Mesendoderm (in vitro differentiated cells): ENCODE measurements at regions not wholly inside any gene's neighbourhood (a gene's known extent, or its start where the extent isn't known, plus 50 kb on each side); places are given as distances from the start of the nearest gene placed in this dataset.

Experiments
- DNase-seq: peaks from one replicate; pipeline ENCODE4 v3.0.0; 2013
- H2AK5ac ChIP-seq: 2 replicates; pipeline ENCODE4 v1.6.1; 2013; ENCODE audit warnings: low read length, inconsistent platforms
- H2BK120ac ChIP-seq: 2 replicates; pipeline ENCODE4 v1.6.1; 2013; ENCODE audit warnings: low read depth, mild to moderate bottlenecking, low read length, moderate library complexity, mixed read lengths
- H2BK15ac ChIP-seq: replicated peaks from 2 replicates; pipeline ENCODE4 v1.6.1; 2013; ENCODE audit warnings: low read depth, mild to moderate bottlenecking, moderate library complexity
- H2BK5ac ChIP-seq: 2 replicates; pipeline ENCODE4 v1.6.1; 2013; ENCODE audit warnings: low read length, inconsistent platforms
- H3K18ac ChIP-seq: 2 replicates; pipeline ENCODE4 v1.6.1; 2013; ENCODE audit warnings: mild to moderate bottlenecking, low read length, mixed read lengths
- H3K23ac ChIP-seq: one replicate; pipeline ENCODE4 v1.6.1; 2013; ENCODE audit warnings: low read length
- H3K27ac ChIP-seq: 2 replicates; pipeline ENCODE4 v1.5.1; 2013; ENCODE audit warnings: low read depth, mild to moderate bottlenecking, inconsistent platforms, low read length, moderate library complexity
- H3K27me3 ChIP-seq: 2 replicates; pipeline ENCODE4 v1.6.1; 2013; ENCODE audit warnings: low read length, control low read depth, mild to moderate bottlenecking, inconsistent platforms; ENCODE audit not compliant: insufficient read depth, poor library complexity
- H3K36me3 ChIP-seq: 2 replicates; pipeline ENCODE4 v1.6.1; 2013; ENCODE audit warnings: low read length, inconsistent platforms; ENCODE audit not compliant: control insufficient read depth, insufficient read depth
- H3K4ac ChIP-seq: one replicate; pipeline ENCODE4 v1.6.1; 2013; ENCODE audit warnings: low read depth, mild to moderate bottlenecking, low read length, moderate library complexity
- H3K4me1 ChIP-seq: 2 replicates; pipeline ENCODE4 v1.6.1; 2013; ENCODE audit warnings: low read depth, low read length, inconsistent platforms; ENCODE audit not compliant: control insufficient read depth
- H3K4me2 ChIP-seq: 2 replicates; pipeline ENCODE4 v1.6.1; 2013; ENCODE audit warnings: low read length
- H3K4me3 ChIP-seq: 2 replicates; pipeline ENCODE4 v1.5.1; 2013; ENCODE audit warnings: mild to moderate bottlenecking, low read length
- H3K56ac ChIP-seq: one replicate; pipeline ENCODE4 v1.6.1; 2013; ENCODE audit warnings: low read length
- H3K79me1 ChIP-seq: 2 replicates; pipeline ENCODE4 v1.6.1; 2013; ENCODE audit warnings: low read length, inconsistent platforms
- H3K79me2 ChIP-seq: 2 replicates; pipeline ENCODE4 v1.6.1; 2013; ENCODE audit warnings: mild to moderate bottlenecking, low read length; ENCODE audit not compliant: control insufficient read depth, insufficient read depth
- H3K9ac ChIP-seq: 2 replicates; pipeline ENCODE4 v1.6.1; 2013; ENCODE audit warnings: low read length, inconsistent platforms
- H4K5ac ChIP-seq: one replicate; pipeline ENCODE4 v1.6.1; 2013; ENCODE audit warnings: low read length
- H4K8ac ChIP-seq: one replicate; pipeline ENCODE4 v1.6.1; 2013; ENCODE audit warnings: low read depth, mild to moderate bottlenecking, control low read depth, low read length, moderate library complexity
- WGBS: extraction: QIAGEN DNeasy Blood & Tissue Kit; methylation state at CpG from one replicate; pipeline ENCODE4 v1.1.7; 2013; ENCODE audit warnings: low lambda C conversion rate, missing lambda C conversion rate; ENCODE audit not compliant: insufficient coverage; ENCODE audit errors: extremely low coverage; 5-methylcytosine and 5-hydroxymethylcytosine counted together

DNA sequence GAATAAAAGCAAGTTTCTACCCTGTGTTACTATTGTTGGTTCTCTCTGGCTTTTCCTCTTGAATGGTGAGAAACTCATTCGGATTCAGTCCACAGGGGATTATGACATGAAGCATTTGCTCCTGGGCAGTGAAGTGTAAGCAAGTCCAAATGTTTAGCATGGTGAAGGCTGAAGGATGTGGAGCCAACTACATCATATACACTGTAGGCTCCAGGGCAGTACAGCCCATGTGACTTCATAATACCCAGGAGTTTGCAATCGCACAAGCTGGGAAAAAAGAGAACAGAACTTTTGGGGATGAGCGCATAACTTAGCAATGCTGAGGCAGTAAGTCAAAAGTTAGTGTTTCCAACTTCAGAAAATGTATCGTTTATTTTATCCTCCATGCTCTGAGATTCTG lies 695.7 kb upstream of the POU3F3 start:
- no peak overlapping the region for H2AK5ac ChIP-seq
- no peaks in the 10 kb centered on the region for H3K4me1 ChIP-seq
- H4K5ac ChIP-seq, result no peak overlapping the region
- H3K9ac ChIP-seq, result no peak overlapping the region
- no peak overlapping the region for H2BK5ac ChIP-seq
- H3K4me3 ChIP-seq, result no peak overlapping the region
- DNase-seq, result no peak
- no peak overlapping the region for H3K23ac ChIP-seq
- WGBS, result no CpG with 5 or more reads among the region's 4 CpGs
- no peaks in the 10 kb centered on the region for H3K27me3 ChIP-seq
- no peak overlapping the region for H2BK15ac ChIP-seq
- H3K56ac ChIP-seq, result no peak overlapping the region
- H2BK120ac ChIP-seq, result no peak overlapping the region
- H3K4ac ChIP-seq, result no peak overlapping the region
- no peak overlapping the region for H3K27ac ChIP-seq
- no peaks in the 10 kb centered on the region for H3K36me3 ChIP-seq
- H3K18ac ChIP-seq, result no peak overlapping the region
- no peaks in the 10 kb centered on the region for H3K79me1 ChIP-seq
- H4K8ac ChIP-seq, result no peak overlapping the region
- H3K4me2 ChIP-seq, result no peak overlapping the region
- no peaks in the 10 kb centered on the region for H3K79me2 ChIP-seq

- H3K4me3 ChIP-seq, result no peak overlapping the region
- H3K79me2 ChIP-seq, result no peaks in the 10 kb centered on the region
- no peak overlapping the region for H3K4ac ChIP-seq
- no peak overlapping the region for H3K18ac ChIP-seq
- no peaks in the 10 kb centered on the region for H3K4me1 ChIP-seq
- no peak for DNase-seq
- no peak overlapping the region for H2AK5ac ChIP-seq
- H3K4me2 ChIP-seq, result no peak overlapping the region
- H2BK120ac ChIP-seq, result no peak overlapping the region
- H3K36me3 ChIP-seq, result no peaks in the 10 kb centered on the region
- H2BK15ac ChIP-seq, result no peak overlapping the region
- no peak overlapping the region for H4K5ac ChIP-seq
- no peak overlapping the region for H2BK5ac ChIP-seq
- H3K27me3 ChIP-seq, result no peaks in the 10 kb centered on the region
- WGBS, result no CpG with 5 or more reads among the region's 2 CpGs
- no peak overlapping the region for H3K27ac ChIP-seq
- no peak overlapping the region for H4K8ac ChIP-seq
- no peak overlapping the region for H3K23ac ChIP-seq
- no peak overlapping the region for H3K9ac ChIP-seq
- no peak overlapping the region for H3K56ac ChIP-seq
- H3K79me1 ChIP-seq, result no peaks in the 10 kb centered on the region
Measured at GRCh38 chr2:104163611-104164130, 690.2 kb upstream of the POU3F3 start.

DNA sequence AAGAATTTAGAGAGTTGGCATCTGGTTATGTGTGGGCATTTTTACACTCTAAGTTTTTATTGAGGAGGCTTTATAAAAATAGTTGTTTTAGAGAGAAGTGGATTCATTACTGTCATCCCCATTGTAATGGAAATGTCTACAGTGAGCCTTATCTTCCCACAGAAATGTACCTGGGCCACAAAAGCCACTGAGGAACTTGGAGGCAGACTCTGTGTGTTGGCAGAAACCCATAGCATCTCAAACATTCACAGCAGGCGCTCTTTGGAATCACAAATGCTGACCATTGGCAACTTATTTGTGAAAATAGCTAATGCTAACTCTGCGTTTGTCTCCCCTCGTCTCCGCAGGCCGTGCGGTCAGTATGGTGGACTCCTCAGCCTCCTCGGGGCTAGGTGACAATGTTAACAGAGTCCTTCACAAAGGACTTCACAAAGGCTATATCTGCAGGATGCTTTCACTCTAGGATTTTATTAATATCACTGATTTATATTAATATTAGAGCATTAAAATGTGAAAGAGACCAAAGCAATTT lies 689.1 kb upstream of the POU3F3 start:
- Histone ChIP-seq H3K56ac (no peak overlapping the region), H2BK5ac (no peak overlapping the region), H3K4me1 (no peaks in the 10 kb centered on the region), H3K27ac (no peak overlapping the region), H3K4ac (no peak overlapping the region), H3K79me2 (no peaks in the 10 kb centered on the region), H3K23ac (no peak overlapping the region), H2AK5ac (no peak overlapping the region), H3K9ac (no peak overlapping the region), H3K4me3 (no peak overlapping the region), H4K8ac (no peak overlapping the region), H3K36me3 (no peaks in the 10 kb centered on the region), H3K27me3 (no peaks in the 10 kb centered on the region), H3K79me1 (no peaks in the 10 kb centered on the region), H4K5ac (no peak overlapping the region), H3K4me2 (no peak overlapping the region), H3K18ac (no peak overlapping the region), H2BK120ac (no peak overlapping the region), H2BK15ac (no peak overlapping the region)
- no CpG with 5 or more reads among the region's 7 CpGs for WGBS
- no peak for DNase-seq

DNA sequence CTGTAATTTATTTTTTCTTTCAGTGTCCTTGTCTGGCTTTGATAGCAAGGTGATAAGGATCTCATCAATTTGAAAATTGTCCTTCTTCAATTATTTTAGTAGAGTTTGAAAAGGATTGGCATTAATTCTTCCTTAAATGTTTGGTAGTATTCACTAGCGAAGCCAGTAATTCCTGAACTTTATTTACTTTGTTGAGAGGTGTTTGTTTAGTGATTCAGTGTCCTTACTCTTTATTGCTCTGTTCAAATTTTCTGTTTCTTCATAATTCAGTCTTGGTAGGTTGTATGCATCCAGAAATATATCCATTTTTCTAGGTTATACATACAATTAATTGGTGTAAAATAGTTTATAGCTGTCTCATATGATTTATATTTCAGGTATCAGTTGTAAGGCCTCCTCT lies 676.7 kb upstream of the POU3F3 start:
- Histone ChIP-seq H3K27ac (no peak overlapping the region), H2BK5ac (no peak overlapping the region), H4K5ac (no peak overlapping the region), H3K56ac (no peak overlapping the region), H2AK5ac (no peak overlapping the region), H3K36me3 (no peaks in the 10 kb centered on the region), H3K27me3 (no peaks in the 10 kb centered on the region), H2BK120ac (no peak overlapping the region), H3K4ac (no peak overlapping the region), H3K4me2 (no peak overlapping the region), H3K18ac (no peak overlapping the region), H3K79me2 (no peaks in the 10 kb centered on the region), H3K9ac (no peak overlapping the region), H2BK15ac (no peak overlapping the region), H3K4me1 (no peaks in the 10 kb centered on the region), H3K4me3 (no peak overlapping the region), H3K23ac (no peak overlapping the region), H4K8ac (no peak overlapping the region), H3K79me1 (no peaks in the 10 kb centered on the region)
- WGBS, result no CpG with 5 or more reads among the region's 1 CpG
- no peak for DNase-seq

DNA sequence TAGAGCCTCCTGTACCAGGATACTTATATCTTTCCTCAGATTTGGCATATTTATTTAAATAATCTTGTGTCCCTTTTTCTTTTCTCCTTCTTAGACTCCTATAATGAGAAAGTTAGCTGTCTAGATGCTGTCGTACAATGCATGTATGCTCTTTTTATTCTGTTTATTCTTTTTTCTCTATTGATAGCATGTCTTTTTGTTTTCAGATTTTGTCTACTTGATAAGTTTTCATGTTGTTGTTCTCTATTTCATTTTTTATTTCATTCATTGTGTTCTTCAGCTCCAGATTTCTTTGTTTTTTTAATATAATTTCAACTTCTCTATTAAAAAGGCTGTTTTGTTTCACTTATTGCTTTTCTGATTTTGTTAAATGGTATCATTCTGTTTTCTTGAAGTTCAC lies 674.3 kb upstream of the POU3F3 start:
- Histone ChIP-seq H3K56ac (no peak overlapping the region), H3K23ac (no peak overlapping the region), H3K27me3 (no peaks in the 10 kb centered on the region), H3K4ac (no peak overlapping the region), H3K4me1 (no peaks in the 10 kb centered on the region), H2BK120ac (no peak overlapping the region), H3K79me2 (no peaks in the 10 kb centered on the region), H3K36me3 (no peaks in the 10 kb centered on the region), H3K4me3 (no peak overlapping the region), H2BK5ac (no peak overlapping the region), H2BK15ac (no peak overlapping the region), H2AK5ac (no peak overlapping the region), H3K18ac (no peak overlapping the region), H4K5ac (no peak overlapping the region), H3K27ac (no peak overlapping the region), H3K79me1 (no peaks in the 10 kb centered on the region), H4K8ac (no peak overlapping the region), H3K9ac (no peak overlapping the region), H3K4me2 (no peak overlapping the region)
- DNase-seq, result no peak
- no CpG with 5 or more reads among the region's 1 CpG for WGBS

DNA sequence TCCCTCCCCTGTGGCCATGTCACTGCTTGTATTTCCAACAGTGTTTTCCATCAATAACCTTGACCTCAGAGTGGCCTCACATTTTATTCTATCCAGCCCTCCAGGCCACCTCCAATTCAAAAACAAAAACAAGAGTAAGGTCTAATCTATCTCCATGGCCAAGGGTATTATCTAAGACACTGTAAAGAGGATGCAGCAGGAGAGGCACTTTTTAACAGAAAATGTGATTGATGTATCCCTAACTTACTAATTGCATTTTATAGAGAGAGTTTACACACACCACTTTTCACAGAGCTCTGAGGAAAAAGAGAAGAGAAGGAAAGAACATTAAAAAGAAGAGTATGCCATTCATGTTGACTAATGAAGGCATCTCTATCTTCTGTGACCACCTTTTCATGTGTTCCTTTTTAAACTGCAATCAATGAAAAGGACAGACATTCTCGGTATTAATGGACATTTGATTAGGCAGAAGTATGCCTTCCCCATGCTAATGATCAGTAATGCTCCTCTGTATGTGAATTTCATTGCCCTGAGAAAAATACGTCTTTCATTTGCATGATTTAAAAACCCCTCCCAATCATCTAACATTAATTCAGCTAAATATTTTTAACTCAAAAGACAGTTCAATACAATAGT lies 653.3 kb upstream of the POU3F3 start:
- no peaks in the 10 kb centered on the region for H3K4me1 ChIP-seq
- no peak overlapping the region for H2BK15ac ChIP-seq
- H3K27ac ChIP-seq, result no peak overlapping the region
- no peak overlapping the region for H3K23ac ChIP-seq
- no peak overlapping the region for H2BK120ac ChIP-seq
- no peak overlapping the region for H2AK5ac ChIP-seq
- no peak overlapping the region for H4K5ac ChIP-seq
- 100% methylated on average over 1 of the region's 2 CpGs for WGBS
- H3K27me3 ChIP-seq, result no peaks in the 10 kb centered on the region
- H3K56ac ChIP-seq, result no peak overlapping the region
- no peak overlapping the region for H4K8ac ChIP-seq
- no peak overlapping the region for H3K4ac ChIP-seq
- H3K79me1 ChIP-seq, result no peaks in the 10 kb centered on the region
- no peak overlapping the region for H3K4me3 ChIP-seq
- no peak overlapping the region for H3K9ac ChIP-seq
- H2BK5ac ChIP-seq, result no peak overlapping the region
- H3K18ac ChIP-seq, result no peak overlapping the region
- no peak overlapping the region for H3K4me2 ChIP-seq
- no peaks in the 10 kb centered on the region for H3K79me2 ChIP-seq
- H3K36me3 ChIP-seq, result no peaks in the 10 kb centered on the region
- no peak for DNase-seq
